Astrocyte of the spinal cord (primary cell): ENCODE measurements at regions not wholly inside any gene's neighbourhood (a gene's known extent, or its start where the extent isn't known, plus 50 kb on each side); places are given as distances from the start of the nearest gene placed in this dataset.

Experiments
- DNase-seq: peaks from one replicate; pipeline ENCODE4 v3.0.0; 2011; ENCODE audit warnings: low read depth, low spot score
- H3K4me3 ChIP-seq: 2 replicates; pipeline ENCODE4 v1.5.1; 2011; ENCODE audit warnings: low read depth, mild to moderate bottlenecking, low read length, moderate library complexity
- in situ Hi-C: cut with HindIII; loops from 2 replicates; pipeline ENCODE4 v1.10.0; 2017; ENCODE audit warnings: low sequenced_read_pairs
- TF ChIP-seq, protein P1 (sequence below): IDR thresholded peaks from 2 replicates; pipeline ENCODE4 v1.5.1; 2012; ENCODE audit warnings: low read depth, mild to moderate bottlenecking, low read length, inconsistent platforms

DNA sequence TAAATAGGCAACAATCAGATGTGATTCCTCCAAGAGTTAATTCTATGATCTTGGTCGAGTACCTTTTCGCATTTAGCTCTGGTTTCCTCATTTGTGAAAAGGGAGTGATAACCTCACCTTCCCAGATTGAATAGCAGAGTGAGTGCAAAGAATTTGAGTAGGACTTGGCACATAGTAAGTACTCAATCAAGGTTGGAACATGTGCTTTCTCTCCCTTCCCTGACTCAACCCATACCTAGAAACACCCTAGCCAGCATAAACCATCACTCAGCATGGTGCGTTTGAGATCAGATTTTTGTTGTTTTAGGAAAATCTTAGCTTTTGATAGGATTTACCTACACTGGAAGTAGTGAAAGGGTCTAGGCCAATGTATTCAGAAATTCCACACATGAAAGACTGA, 333.4 kb upstream of the NT5E start:
- TF ChIP-seq, protein P1, sequence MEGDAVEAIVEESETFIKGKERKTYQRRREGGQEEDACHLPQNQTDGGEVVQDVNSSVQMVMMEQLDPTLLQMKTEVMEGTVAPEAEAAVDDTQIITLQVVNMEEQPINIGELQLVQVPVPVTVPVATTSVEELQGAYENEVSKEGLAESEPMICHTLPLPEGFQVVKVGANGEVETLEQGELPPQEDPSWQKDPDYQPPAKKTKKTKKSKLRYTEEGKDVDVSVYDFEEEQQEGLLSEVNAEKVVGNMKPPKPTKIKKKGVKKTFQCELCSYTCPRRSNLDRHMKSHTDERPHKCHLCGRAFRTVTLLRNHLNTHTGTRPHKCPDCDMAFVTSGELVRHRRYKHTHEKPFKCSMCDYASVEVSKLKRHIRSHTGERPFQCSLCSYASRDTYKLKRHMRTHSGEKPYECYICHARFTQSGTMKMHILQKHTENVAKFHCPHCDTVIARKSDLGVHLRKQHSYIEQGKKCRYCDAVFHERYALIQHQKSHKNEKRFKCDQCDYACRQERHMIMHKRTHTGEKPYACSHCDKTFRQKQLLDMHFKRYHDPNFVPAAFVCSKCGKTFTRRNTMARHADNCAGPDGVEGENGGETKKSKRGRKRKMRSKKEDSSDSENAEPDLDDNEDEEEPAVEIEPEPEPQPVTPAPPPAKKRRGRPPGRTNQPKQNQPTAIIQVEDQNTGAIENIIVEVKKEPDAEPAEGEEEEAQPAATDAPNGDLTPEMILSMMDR = no peak
- DNase-seq = no peak
- no peak overlapping the region for H3K4me3 ChIP-seq
- in situ Hi-C loops = no loop called here

DNA sequence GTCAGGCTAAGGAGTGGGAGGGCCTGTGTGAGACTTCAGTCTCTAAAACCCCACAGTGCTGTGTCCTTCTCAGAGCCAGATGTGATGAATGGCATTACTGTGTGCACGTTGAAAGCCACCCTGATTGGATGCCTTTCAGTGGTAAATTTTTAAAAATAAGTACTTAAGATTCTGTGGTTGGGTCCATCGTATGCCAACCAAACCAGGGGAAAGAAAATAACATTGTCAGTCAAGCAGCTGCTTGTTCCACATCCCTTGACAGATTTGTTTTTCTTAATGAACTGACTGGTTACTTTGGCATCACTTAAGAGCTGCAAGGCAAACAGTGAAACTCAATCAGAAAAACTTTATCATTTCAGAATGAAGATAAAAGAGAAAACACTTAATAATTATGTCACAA, 334.0 kb upstream of the NT5E start:
- in situ Hi-C loops = no loop called here
- TF ChIP-seq, protein P1 = no peak
- DNase-seq = no peak
- H3K4me3 ChIP-seq = no peak overlapping the region

DNA sequence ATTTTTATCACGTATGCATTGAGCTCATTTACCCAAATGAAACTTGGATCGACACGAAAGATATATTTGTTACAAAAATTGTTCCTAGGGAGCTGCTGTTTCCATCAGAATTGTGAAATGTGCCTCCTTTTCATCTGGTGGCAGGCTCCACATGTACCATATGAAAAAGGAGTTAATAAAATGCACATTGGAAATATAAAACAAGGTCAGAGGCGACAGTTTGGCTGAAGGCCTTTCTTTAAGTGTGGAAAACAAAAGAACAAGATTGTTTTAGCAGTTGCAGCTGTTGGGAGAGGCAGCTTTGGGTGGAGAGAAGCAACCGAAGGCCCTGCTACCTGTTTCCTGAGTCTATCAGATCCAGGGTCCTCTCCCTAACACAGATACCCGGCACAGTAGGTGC, 334.5 kb upstream of the NT5E start:
- DNase-seq = no peak
- in situ Hi-C loops = no loop called here
- no peak overlapping the region for H3K4me3 ChIP-seq
- TF ChIP-seq, protein P1 = no peak

DNA sequence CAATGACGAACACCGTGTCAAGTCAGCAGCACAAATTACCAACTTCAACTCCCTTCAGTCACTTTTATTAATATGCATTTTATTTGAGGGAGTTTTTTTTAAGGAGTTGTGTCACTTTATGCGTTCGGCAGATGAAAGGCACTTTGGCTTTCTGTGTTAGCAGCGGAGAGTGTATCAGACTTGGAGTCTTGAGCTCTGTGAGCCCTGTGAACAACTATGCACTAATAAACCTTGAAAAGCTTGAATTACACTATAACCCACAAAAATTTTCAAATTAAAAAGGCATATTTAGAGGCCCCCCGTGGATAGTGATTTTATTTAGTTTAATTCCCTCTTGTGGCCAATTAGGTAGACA, 335.3 kb upstream of the NT5E start:
- TF ChIP-seq, protein P1 = no peak
- H3K4me3 ChIP-seq = no peak overlapping the region
- in situ Hi-C loops = no loop called here
- DNase-seq = no peak

DNA sequence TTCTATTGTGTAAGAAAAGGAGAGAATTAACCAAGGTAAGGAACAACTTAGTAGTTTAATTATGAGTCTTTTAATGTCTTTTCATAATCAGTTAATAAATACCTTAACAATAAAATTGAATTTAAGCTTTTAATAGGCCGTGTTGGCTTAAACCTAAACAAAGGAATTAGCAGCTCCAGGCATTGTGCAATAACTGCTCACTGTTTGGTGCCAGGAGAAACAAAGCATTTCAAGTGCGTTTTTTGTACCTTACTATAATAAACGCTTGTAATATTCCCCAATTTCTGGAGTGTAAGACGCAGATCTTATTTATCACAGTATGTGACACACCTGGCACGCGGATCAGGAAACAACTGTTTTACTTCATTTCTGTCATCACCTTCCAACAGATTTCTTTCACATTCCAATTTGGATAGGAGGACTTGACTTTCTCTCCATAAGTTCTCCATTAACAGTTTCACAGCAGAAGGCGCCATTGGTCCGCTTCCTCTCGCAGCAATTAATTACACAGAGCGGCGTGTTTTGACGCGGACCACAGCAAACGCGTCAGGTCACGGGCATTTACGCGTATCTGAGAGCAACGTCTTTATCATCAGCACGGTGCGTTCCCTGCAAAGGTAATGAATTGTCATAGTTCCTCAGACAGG, 335.8 kb upstream of the NT5E start:
- H3K4me3 ChIP-seq = no peak overlapping the region
- in situ Hi-C loops = no loop called here
- TF ChIP-seq, protein P1 = no peak
- no peak for DNase-seq

DNA sequence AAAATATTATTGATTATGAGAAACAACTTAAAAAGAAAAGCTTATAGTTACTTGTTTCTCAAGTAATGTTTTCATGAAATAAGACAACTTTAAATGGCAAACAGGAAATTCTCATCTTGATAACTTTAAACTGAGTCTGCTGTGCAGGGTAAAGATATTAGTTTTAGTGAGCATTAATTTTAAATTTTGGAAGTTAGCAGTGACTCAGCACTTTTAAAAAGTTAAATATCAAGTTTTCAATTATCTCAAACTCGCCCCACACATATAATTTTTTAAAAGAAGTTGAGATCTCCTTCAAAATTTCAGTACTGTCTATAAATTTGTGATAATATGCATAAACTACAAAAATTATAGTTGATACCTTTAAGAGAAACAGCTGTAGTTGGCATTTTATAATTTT, 337.3 kb upstream of the NT5E start:
- no peak for DNase-seq
- TF ChIP-seq, protein P1 = no peak
- in situ Hi-C loops = no loop called here
- no peak overlapping the region for H3K4me3 ChIP-seq
